ENCODE measurements at regions not wholly inside any gene's neighbourhood (a gene's known extent, or its start where the extent isn't known, plus 50 kb on each side); places are given as distances from the start of the nearest gene placed in this dataset.

- no peak for TF ChIP-seq CTCF (IDR thresholded peaks at IDR 0.05)
- no peak for TF ChIP-seq POLR2A (IDR thresholded peaks at IDR 0.05)
Measured at GRCh38 chr17:70661342-70662222, 492.2 kb downstream of the KCNJ2 start.
